ENCODE measurements at regions not wholly inside any gene's neighbourhood (a gene's known extent, or its start where the extent isn't known, plus 50 kb on each side); places are given as distances from the start of the nearest gene placed in this dataset.

- DNase-seq, result no peak
Observed at GRCh38 chr1:54497338-54497737, 50.7 kb upstream of the ACOT11 start.

GRCh38 chr1:54495954-54496353 lies 52.1 kb upstream of the ACOT11 start:
- no peak for DNase-seq

GRCh38 chr1:54493608-54494007 lies 54.4 kb upstream of the ACOT11 start:
- no peak for DNase-seq

DNA sequence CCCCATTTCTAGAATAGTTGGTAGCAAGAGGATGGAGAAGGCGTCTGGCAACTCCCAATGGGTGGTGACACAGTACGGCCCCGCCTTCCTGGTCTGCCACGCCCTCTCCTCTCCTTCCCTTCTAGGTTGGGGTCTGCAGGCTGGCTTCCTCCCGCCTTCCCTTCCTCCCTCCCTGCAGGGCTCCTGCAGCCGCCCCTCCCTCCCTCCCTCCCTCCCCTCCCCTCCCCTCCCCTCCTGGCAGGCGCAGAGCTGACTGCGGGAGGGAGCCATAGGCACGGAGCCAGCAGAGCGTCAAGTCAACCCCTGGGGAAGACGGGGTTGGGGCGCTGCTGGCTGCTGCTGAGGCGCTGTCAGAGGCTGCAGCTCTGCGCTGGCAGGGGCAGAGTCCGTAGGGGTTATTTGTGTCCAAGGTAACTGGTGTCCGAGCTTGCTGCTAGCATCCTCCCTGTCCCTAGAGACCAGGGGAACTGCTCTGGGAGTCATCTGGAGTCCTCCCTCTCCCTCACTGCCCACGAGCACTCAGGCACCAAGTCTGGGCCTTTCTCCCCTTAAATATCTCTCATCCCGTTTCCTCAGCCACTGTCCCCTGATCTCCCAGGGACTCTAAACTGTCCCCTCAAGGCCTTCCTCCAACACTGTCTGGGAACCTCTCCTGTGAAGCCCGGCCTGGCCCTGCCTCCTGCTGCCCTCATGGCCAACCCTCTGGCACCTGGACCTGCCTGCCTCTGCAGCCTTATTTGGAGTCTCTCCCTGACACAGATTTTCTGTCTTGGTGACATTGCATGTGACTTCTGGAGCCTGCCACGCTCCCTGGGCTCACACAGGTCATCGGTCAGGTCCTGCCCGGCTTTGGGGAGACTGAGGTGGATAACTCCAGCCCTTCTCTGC lies 57.4 kb upstream of the ACOT11 start:
- no peak for DNase-seq

DNA sequence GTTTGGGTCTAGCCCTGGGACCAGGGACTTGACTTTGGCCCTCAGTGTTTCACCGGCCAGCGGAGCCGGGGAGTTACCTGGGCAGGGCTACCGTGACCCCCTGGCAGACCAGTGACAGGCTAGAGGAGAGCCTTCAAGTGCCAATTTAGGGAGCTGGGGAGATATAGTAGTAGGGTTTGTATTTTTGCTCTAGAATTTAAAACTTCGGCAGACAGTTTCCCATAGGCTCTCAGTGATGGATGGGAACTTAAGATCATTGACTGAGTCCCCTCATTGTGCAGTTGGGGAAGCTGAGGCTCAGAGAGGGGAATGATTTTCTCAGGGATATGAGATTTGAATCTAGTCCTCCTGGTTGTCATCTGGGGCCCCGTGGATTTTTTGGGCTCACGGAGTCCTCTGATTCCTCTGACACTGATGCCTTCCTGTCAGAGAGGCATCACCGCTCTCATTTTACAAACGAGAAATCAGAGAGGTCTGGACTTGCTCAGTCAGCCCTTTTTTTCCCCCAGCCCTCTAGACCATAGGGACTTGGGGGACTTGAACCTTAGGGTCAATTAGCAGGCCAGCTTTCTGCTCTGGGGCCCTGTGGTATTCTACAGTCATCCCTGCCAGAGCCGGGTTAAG lies 58.3 kb upstream of the ACOT11 start:
- no peak for DNase-seq

DNA sequence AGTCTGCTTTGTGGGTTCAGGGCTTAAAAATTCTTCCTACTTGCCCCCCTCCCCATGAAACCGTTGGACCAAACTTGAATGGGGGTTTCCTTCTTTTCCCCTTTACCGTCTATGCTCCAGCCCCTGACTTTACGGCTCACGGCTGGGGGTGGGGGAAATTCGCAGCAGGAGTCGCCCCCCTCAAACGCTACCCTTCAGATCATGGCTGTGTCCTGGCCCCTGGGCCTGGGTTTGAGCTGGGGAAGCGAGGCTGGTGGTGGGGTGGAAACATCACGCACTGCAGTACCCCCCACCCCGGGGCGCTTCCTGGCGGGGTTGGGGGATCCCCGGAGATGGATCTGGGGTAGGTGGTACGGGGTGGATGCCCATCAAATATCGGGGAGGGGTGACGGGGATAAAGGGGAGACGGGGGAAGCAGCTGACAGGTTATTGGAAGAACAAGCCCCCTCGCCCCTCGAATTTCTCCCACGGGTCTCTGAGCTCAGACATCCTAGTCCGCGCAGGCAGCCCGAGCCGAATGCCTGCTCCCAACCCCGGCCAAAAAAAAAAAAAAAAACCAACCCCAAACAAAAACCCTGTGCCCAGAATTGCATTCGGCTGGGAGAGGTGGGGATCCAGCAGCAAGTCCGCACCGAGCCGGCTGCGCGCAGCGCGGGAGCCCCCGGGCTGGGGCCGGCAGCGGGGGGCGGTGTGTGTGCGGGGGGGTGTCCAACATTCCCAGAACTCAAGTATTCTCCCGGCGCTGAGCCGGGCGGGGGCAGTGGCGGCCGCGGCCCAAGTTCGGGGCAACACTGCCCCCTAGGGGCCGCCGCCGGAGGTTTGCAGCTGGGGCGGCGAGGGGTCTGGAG lies 59.0 kb upstream of the ACOT11 start:
- peak; percentile 72 for DNase-seq

GRCh38 chr1:54488065-54488750 lies 59.8 kb upstream of the ACOT11 start:
- DNase-seq, result peak; percentile 80

DNA sequence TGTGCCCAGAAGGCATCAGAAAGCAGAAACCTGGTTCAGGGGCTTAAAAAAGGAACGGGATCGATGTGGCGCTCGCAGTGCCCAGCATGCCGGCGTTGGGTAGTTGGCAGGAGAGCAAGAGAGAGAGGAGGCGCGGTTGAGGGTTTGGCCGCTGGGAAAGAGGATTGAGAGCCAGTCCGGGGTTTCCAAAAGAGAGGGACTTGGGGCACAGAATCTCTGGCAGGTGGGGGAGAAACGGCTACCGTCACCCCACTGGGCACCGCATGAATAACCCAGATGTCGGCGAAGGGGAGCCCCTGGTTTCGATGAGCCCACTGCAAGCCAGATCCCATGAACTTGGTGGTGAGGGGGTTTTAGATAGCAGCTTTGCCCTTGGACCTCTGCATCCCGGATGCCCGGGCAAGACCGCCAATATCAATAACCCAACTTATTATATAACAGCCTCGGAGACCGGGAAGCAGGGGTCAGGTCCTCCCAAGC lies 60.4 kb upstream of the ACOT11 start:
- DNase-seq, result no peak

GRCh38 chr1:54486907-54487306 lies 61.1 kb upstream of the ACOT11 start:
- DNase-seq, result no peak

GRCh38 chr1:54485416-54485815 lies 62.6 kb upstream of the ACOT11 start:
- no peak for DNase-seq

DNA sequence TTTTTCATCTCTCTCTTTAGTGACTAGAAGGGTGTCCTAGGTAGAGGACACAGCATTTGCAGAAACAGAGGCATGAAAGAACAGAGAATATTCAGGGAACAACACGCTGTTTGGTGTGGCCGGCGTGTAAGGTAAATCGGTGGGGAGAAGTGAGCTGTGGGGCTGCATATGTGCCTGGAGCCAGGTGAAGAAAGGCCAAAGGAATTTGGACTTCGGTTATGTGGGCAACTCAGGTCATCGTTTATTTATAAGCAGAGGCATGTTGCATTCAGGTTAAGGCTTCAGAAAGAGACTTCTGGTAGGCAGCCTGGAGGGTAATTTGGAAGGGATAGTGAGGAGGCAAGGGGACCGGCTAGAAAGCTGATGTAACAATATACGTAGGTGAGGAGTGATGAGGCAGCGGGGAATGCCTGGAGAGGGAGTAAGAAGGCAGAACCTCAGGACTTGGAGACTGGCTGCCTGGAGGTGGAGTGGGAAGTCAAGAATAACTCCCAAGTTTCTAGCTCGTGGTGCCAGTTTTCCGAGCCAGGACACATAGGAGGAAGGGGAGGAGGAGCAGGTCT lies 64.1 kb upstream of the ACOT11 start:
- DNase-seq, result no peak

DNA sequence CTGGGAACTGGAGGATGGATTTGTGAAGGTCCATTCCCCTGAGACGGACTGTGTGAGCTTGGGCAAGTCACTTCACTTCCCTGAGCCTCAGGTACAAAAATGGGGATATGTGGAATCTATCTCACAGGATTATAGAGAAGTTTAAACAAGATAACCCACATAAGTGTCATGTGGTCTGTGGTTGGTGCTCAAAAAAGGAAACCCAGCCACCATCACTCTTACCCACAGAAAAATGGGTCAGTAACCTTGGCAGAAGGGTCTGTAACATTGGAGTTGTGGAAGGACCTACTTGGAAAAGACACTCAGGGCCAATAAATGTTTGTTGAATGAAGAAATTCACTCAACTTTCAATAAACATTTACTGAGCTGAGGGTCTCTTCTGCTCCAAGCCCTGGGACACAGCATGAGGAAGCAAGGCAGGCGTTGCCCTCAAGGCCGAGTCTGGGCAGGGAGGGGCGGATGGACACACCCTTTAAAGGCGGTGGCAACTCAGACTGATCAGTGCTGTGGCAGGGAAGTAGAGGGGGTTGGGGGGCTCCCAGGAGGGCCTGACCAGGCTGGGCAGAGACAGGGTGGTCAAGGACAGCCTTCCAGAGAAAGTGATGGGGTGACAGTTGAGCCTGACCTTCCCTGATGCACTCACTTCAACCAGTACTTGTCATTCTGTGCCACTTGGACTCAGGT lies 66.7 kb upstream of the ACOT11 start:
- no peak for DNase-seq

DNA sequence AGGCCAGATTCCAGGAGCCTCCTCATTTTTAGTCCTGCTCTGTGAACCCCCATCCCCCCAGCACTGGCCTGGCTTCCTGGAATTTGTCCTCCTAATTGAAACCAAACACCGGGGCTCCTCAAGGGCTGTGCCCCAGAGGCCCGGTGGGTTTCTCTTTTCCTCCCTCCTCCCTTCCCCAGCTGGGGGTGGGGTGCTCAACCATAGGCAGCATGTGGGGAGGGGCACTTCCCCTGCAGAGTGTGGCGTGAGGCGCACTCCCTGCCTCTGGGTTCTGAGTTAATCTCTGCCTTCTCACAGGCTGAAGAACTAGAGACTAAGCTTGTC lies 67.5 kb upstream of the ACOT11 start:
- DNase-seq, result no peak

DNA sequence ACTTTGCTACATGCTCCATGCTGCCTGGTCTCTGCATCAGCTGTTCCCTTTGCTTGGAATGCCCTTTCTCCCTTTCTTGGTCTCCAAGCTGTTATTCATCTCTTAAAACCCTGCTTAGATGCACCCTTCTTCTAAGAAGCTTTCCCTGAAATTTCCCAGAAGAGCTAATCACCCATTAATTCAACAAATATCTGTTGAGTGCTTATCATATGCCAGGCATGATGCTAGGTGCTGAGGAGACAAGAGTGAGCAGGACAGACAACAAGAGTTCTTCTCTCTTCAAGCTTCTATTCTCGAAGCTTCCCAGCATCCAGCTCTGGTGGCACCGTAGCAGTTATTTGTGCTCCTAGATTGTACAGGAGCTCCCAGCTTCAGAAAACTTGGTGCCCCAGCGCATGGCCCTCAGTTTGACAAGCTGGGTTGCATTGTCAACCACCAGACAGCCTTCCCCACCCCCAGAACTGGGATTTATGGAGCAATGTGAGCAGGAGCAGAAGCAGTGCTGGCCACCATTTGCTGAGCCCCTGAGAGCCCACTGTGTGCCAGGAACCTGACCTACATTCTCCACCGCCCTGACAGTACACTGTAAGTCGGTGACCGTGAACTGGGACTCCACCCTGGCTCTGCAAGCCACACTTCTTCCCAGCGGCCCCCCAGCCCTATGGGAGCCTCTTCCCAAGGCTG lies 68.0 kb upstream of the ACOT11 start:
- no peak for DNase-seq

DNA sequence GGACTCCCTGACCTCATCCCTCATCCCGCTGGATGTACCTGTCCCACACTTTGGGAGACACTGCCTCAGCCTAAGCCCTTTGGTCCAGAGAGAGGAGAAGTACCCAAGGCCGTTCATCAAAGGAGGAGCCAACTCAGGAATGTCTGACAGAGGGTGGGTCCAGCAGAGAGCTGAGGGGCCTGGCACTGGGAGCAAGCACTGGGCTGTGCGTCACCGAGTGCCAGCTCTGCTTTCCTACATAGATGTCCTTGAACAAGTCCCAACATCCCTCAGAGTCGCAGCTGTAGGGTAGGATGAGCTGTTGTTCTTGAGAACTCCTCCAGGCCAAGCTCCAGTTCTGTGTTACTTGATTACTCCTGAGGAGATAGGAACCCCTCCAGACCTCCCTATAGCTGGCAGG lies 68.8 kb upstream of the ACOT11 start:
- DNase-seq, result no peak

- DNase-seq, result no peak
Observed at GRCh38 chr1:54477153-54477561, 70.9 kb upstream of the ACOT11 start.

DNA sequence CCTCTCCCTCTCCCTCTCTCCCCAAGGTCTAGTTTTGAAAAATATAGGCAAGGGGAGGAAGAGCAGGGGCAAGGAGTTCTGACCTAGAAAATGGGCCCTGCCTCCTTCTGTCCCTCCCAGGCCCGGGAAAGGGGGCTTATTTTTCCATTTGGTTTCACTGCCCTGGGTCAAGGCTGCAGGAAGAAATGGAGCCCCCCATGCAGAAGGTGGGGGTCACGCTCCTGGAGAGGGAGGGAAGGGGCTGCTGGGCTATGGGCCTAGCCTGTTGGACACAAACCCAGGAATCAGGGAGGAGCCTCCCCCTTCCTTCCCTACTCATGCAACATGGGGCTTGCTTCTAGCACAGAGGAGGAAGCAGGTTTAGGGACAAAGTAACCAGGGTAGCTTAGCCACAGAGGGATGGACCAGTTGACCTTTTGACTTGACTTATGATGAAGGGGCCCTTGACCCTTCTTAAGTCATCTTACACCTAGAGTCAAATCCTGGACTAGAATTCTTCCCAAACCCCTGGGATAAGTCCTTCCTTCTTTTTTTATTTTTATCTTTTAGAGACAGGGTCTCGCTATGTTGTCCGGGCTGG lies 70.4 kb upstream of the SSBP3 start:
- no peak for DNase-seq

DNA sequence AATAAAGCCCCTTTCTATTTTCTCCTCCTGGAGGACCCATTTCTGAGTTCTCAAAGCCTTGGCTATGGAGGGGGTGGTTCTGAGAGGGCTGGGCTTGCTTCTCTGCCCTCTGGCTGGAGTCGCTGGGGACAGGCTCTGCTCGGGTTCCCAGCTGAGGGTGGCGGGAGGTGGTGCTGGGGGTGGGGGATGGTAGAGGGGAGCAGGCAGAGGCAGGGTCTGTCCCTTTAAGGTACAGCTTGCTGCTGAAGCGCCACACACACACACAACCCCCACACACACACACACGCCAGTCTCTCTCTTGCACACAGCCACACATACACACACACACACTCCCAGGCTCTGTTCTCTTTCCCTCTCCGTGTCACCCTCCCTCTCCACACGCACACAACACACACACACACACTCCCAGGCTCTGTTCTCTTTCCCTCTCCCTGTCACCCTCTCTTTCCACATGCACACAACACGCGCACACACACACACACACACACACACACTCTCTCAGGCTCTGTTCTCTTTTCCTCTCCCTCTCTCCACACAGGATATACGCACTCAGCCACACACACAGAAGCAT lies 69.8 kb upstream of the SSBP3 start:
- DNase-seq, result no peak

- no peak for DNase-seq
Observed at GRCh38 chr1:54475357-54475881, 69.2 kb upstream of the SSBP3 start.

All from NCI-H446 treated with DMSO at 0.1 percent for 48 hours (cell line).